Smooth muscle cell (in vitro differentiated cells): ENCODE measurements at regions not wholly inside any gene's neighbourhood (a gene's known extent, or its start where the extent isn't known, plus 50 kb on each side); places are given as distances from the start of the nearest gene placed in this dataset.

ENCODE experiments used
- DNase-seq: peaks from one replicate; lab custom pipeline; 2025; ENCODE audit not compliant: unreplicated experiment; lab: John Stamatoyannopoulos, UW
- H2AFZ ChIP-seq: fragments of 200-600 bp; sonication (generic); 2 replicates; pipeline ENCODE4 v1.6.0; 2016; ENCODE audit warnings: antibody characterized with exemption, low read depth, mild to moderate bottlenecking
- H3F3A ChIP-seq: fragments of 200-600 bp; sonication (generic); 2 replicates; pipeline ENCODE4 v1.6.0; 2017; ENCODE audit warnings: antibody characterized with exemption, low read depth
- H3K27ac ChIP-seq: fragments of 200-600 bp; sonication (generic); 2 replicates; pipeline ENCODE4 v1.5.1; 2016; ENCODE audit warnings: low read depth, mild to moderate bottlenecking
- H3K27me3 ChIP-seq: fragments of 200-600 bp; sonication (generic); 2 replicates; pipeline ENCODE4 v1.6.1; 2016; ENCODE audit warnings: low read depth, mild to moderate bottlenecking
- H3K36me3 ChIP-seq: fragments of 200-600 bp; sonication (generic); 2 replicates; pipeline ENCODE4 v1.5.1; 2016; ENCODE audit warnings: low read depth
- H3K4me1 ChIP-seq: fragments of 200-600 bp; sonication (generic); 2 replicates; pipeline ENCODE4 v1.5.1; 2016; ENCODE audit warnings: low read depth
- H3K4me2 ChIP-seq: fragments of 200-600 bp; sonication (generic); 2 replicates; pipeline ENCODE4 v1.6.0; 2016; ENCODE audit warnings: mild to moderate bottlenecking
- H3K4me3 ChIP-seq: fragments of 200-600 bp; sonication (generic); 2 replicates; pipeline ENCODE4 v1.5.1; 2016; ENCODE audit warnings: mild to moderate bottlenecking
- H3K79me2 ChIP-seq: fragments of 200-600 bp; sonication (generic); 2 replicates; pipeline ENCODE4 v1.6.0; 2016; ENCODE audit warnings: low read depth, mild to moderate bottlenecking
- H3K9ac ChIP-seq: fragments of 200-600 bp; sonication (generic); 2 replicates; pipeline ENCODE4 v1.6.0; 2016; ENCODE audit warnings: low read depth
- H3K9me3 ChIP-seq: fragments of 200-600 bp; sonication (generic); replicated peaks from 2 replicates; pipeline ENCODE4 v1.5.1; 2016; ENCODE audit warnings: low read depth
- H4K20me1 ChIP-seq: fragments of 200-600 bp; sonication (generic); 2 replicates; pipeline ENCODE4 v1.6.0; 2016; ENCODE audit warnings: low read depth
- CTCF ChIP-seq: fragments of 200-600 bp; sonication (generic); IDR thresholded peaks from 2 replicates; pipeline ENCODE4 v1.5.1; 2017; ENCODE audit warnings: borderline replicate concordance, mild to moderate bottlenecking, antibody characterized with exemption; ENCODE audit not compliant: insufficient read depth, poor library complexity, severe bottlenecking
- WGBS: methylation state at CpG from one replicate; pipeline ENCODE4 v1.1.7; 2016; ENCODE audit warnings: low lambda C conversion rate; 5-methylcytosine and 5-hydroxymethylcytosine counted together

- no peak overlapping the region for H2AFZ ChIP-seq
- H3K27me3 ChIP-seq: no peaks in the 10 kb centered on the region
- no peaks in the 10 kb centered on the region for H3K4me1 ChIP-seq
- 94% methylated on average over 2 of the region's 2 CpGs for WGBS
- no peaks in the 10 kb centered on the region for H3K9me3 ChIP-seq
- H3K9ac ChIP-seq: no peak overlapping the region
- no peaks in the 10 kb centered on the region for H3F3A ChIP-seq
- H3K4me2 ChIP-seq: no peak overlapping the region
- no peak overlapping the region for H3K4me3 ChIP-seq
- TF ChIP-seq CTCF: no peak
- H4K20me1 ChIP-seq: no peaks in the 10 kb centered on the region
- no peaks in the 10 kb centered on the region for H3K36me3 ChIP-seq
- no peak overlapping the region for H3K27ac ChIP-seq
- H3K79me2 ChIP-seq: no peaks in the 10 kb centered on the region
- no peak for DNase-seq
These were observed 1443.0 kb upstream of the LRRTM3 start for GRCh38 chr10:65482848-65483247.

DNA sequence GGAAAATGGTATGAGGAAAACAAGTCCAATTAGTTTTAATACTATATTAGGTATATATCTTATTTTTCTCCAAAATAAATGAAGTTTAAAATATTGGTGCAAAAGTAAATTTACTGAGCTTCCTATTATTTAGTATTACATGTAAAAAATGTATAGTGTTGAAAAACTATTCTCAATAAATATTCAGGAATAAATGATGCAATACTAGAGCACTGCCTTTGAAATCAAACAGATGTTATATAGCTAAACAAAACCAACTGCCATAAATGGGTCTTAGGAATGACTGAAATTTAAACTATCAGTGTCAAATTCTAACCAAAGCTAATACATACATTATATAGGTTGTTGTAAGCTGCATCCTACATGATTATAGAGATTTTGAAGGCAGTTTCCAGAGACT lies 1434.0 kb upstream of the LRRTM3 start:
- no peaks in the 10 kb centered on the region for H3K27me3 ChIP-seq
- H3K9ac ChIP-seq: no peak overlapping the region
- H2AFZ ChIP-seq: peak overlapping the region; percentile 28
- no peaks in the 10 kb centered on the region for H3K36me3 ChIP-seq
- no peak overlapping the region for H3K27ac ChIP-seq
- no peaks in the 10 kb centered on the region for H3K4me1 ChIP-seq
- H3F3A ChIP-seq: no peaks in the 10 kb centered on the region
- no peak for DNase-seq
- no peak overlapping the region for H3K4me3 ChIP-seq
- no peak overlapping the region for H3K4me2 ChIP-seq
- no peak for TF ChIP-seq CTCF
- no peaks in the 10 kb centered on the region for H3K9me3 ChIP-seq
- H3K79me2 ChIP-seq: no peaks in the 10 kb centered on the region
- no peaks in the 10 kb centered on the region for H4K20me1 ChIP-seq

DNA sequence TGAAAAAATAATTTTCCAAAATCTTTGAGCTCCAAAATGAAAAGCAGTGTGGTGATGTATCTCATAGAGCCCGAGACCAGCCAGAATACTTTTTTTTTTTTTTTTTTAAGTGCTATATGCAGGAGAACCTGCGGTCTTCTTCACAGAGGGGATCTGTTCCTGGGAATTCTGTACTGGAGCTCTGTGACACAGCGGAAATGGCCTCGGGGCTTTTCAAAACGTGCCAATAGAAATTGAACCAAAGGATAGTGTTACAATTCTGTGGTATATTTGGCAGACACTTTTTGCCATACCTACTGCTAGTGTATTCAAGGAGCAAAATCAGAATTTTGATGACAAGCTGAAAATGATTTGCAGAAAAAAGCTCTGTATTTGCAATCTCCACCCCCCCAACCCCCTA lies 1429.3 kb upstream of the LRRTM3 start:
- Histone ChIP-seq H3K4me3 (no peak overlapping the region), H3K79me2 (no peaks in the 10 kb centered on the region), H3K4me1 (no peaks in the 10 kb centered on the region), H3K36me3 (no peaks in the 10 kb centered on the region), H3K27me3 (no peaks in the 10 kb centered on the region), H3K27ac (no peak overlapping the region), H3K4me2 (no peak overlapping the region), H4K20me1 (no peaks in the 10 kb centered on the region), H3K9me3 (no peaks in the 10 kb centered on the region), H3K9ac (no peak overlapping the region), H3F3A (no peaks in the 10 kb centered on the region), H2AFZ (no peak overlapping the region)
- TF ChIP-seq CTCF: no peak
- no peak for DNase-seq
- 74% methylated on average over 5 of the region's 5 CpGs for WGBS

DNA sequence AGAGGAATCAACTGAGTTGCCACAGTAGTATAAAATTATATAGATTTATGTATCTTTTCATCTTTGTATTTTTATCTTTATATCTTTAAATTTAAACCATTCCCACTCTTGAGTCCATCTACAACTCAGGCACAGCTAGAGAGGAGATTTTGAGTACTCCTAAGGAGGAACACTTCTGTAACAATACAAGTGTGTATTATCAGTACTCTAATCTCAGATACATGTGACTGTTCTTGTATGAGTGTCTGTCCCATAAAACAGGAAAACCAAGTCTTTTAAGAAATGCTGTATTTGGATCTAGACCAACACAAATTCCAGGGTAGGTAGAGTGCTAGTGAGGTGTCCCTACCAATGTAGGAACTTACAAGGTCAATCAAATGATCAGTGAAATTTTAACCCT lies 1428.0 kb upstream of the LRRTM3 start:
- Histone ChIP-seq H3K4me1 (no peaks in the 10 kb centered on the region), H3K36me3 (no peaks in the 10 kb centered on the region), H3K9ac (no peak overlapping the region), H4K20me1 (no peaks in the 10 kb centered on the region), H3K79me2 (no peaks in the 10 kb centered on the region), H3F3A (no peaks in the 10 kb centered on the region), H3K27me3 (no peaks in the 10 kb centered on the region), H3K4me3 (no peak overlapping the region), H3K4me2 (no peak overlapping the region), H3K27ac (no peak overlapping the region), H3K9me3 (no peaks in the 10 kb centered on the region), H2AFZ (no peak overlapping the region)
- TF ChIP-seq CTCF: no peak
- DNase-seq: no peak
